COLO668 (cell line): ENCODE measurements at regions not wholly inside any gene's neighbourhood (a gene's known extent, or its start where the extent isn't known, plus 50 kb on each side); places are given as distances from the start of the nearest gene placed in this dataset.
"Not testable (repeated sequence)": the region's sequence is repeated elsewhere in the genome, so short reads cannot be mapped to it uniquely, and the experiment has no call there.

Source experiments
- DNase-seq: peaks from one replicate; lab custom pipeline; 2025; ENCODE audit not compliant: unreplicated experiment; lab: John Stamatoyannopoulos, UW

DNA sequence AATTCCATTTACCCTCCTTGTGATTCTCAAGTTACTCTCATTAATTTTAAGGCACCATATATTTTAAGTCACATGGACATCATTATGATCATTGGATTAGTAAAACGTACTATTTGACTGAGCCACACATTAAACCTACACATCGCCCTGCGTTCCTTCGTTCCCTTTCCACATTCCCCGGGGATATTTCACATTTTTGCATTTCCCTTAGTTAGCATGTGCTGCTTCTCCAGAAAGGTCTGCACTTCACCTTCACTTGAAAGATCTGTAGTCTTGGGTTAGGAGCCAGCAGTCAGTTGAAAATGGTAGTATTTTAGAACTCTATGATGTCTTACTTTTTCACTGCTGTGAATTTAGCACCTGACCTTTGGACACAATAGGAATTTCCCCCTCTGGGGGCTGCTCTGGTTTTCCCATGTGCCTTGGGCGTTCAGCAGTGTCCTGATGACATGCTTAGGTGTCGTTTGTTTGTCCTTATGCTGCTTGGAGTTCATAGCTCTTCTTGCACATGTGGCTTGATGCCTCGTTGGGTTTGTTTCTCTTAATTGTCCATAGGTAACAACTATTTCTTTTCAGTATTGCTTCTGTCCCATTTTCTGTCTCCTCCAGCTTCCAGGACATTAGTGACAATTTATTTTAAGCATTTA lies 56.9 kb upstream of the NBPF20 start:
- DNase-seq: not testable (repeated sequence)

DNA sequence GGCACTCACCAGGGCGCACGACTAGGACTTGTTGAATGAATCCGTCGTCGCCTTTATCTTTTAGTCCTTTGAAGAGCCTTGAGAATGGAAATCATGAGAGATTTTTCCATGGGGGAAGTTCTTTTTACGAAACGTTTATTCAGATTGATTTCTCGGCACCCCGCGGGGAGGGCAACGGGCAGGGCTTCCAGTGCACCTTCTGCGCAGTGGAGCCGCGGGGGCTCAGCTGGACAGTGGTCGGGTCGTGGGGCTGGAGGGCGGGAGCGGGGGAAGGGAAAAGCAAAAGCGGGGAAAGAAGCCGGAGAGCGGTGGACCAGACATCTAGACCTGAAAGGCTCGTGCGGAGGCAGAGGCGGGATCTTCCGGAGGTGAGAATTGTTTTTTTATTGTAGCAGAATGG lies 50.6 kb upstream of the NBPF20 start:
- DNase-seq: not testable (repeated sequence)

DNA sequence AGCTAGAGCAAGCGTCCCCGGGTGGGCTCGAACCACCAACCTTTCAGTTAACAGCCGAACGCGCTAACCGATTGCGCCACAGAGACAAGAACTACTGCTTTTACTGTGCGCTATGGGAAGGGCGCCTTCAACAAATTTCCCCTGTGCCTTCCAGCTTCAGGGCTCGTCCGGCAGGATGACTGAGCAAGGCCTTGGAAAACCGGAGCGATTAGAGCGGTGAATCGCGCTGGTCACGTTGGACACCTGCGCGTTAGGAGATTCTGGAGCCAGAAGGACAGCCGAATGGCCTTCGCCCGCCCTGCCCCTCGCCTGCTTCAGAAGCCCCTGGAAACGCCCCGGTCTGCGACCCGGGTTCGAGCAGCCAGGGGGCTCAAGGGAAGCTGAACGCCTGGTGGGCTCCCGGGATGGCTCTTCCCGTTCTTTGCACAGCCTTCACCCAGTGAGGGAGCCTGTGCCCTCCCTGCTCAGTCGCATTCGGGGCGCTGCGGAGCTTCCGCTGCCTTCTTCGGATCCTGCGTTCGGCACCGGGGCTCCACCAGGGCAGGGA lies 50.0 kb upstream of the NBPF20 start:
- DNase-seq: not testable (repeated sequence)
